ENCODE measurements at regions not wholly inside any gene's neighbourhood (a gene's known extent, or its start where the extent isn't known, plus 50 kb on each side); places are given as distances from the start of the nearest gene placed in this dataset.
A peak's percentile ranks its signal among the peaks of the same experiment; 100 is the strongest.

DNA sequence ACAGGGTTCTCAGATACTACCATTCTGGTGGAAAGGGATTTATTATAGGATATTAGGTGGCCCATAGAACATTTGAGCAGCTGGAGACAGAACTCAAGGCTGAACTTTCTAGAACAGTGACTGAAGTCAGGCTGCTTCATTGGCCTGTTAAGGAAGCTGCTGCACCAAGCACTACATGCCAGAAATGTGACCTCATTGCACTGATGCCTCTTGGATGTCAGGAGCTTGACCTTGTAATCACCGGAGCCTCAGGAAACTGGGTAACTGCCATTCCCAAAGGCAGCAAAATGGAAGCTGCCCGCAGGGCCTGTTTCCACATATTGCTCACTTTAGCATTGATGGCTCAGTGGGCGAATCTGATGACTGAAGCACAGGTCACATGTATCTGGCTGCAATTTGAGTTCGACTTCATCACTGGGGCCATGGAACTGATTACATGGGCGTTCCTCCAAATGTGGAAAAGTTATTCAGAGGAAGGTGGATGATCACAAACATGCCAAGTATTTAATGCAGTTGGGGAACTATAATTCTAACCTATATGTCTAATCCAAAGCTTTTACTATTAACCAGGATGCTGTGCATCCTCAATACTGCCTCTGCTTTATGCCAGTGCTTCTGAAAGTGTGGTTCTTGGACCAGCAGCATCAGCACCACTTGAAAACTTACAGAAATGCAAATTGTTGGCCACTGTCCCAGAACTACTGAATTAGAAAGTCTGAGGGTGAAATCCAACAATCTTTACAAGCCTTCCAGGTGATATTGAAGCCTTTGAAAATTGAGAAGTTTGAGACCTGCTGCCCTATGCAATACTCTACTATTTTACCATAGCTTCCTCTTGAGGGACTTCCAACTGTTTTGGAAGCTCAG, 337.2 kb upstream of the NAV3 start:
- Histone ChIP-seq H3K23me2 (ENCODE audit: insufficient read length, low read depth, low read length, poor library complexity, severe bottlenecking) (no peaks in the 10 kb centered on the region), H4K5ac (ENCODE audit: insufficient read length, low read depth, low read length) (no peak overlapping the region), H3K27me3 (ENCODE audit: insufficient read depth, low read length) (no peaks in the 10 kb centered on the region), H2AFZ (ENCODE audit: low read length) (no peak overlapping the region), H4K20me1 (ENCODE audit: control insufficient read depth, insufficient read depth, insufficient read length) (no peaks in the 10 kb centered on the region), H2BK120ac (ENCODE audit: low read depth, low read length, poor library complexity, severe bottlenecking) (no peak overlapping the region), H2BK12ac (ENCODE audit: insufficient read length, low read depth, low read length) (no peak overlapping the region), H3K79me1 (ENCODE audit: insufficient read depth, low read depth, low read length, poor library complexity, severe bottlenecking) (no peaks in the 10 kb centered on the region), H3K27ac (ENCODE audit: insufficient read length, low read depth, low read length) (no peak overlapping the region), H3K4me2 (ENCODE audit: insufficient read depth, insufficient read length, low read length) (no peak overlapping the region), H3K4me1 (ENCODE audit: insufficient read depth, low read length) (no peaks in the 10 kb centered on the region; the same call in 1 of the 2 replicates), H3K14ac (ENCODE audit: insufficient read depth, low read length) (no peak overlapping the region), H4K8ac (replicated peaks; ENCODE audit: insufficient read length, low read depth, low read length) (no peak overlapping the region), H2BK15ac (ENCODE audit: low read depth, low read length) (no peak overlapping the region), H4K91ac (ENCODE audit: insufficient read length, low read depth, low read length) (no peak overlapping the region), H3K4ac (ENCODE audit: low read depth, low read length) (no peak overlapping the region), H2BK20ac (ENCODE audit: low read depth, low read length, poor library complexity, severe bottlenecking) (no peak overlapping the region), H3K9me3 (ENCODE audit: control insufficient read depth, low read depth, low read length) (no peaks in the 10 kb centered on the region), H3K9ac (ENCODE audit: extremely low read depth, insufficient read length, low read length) (no peak overlapping the region), H3K56ac (ENCODE audit: insufficient read length, low read depth, low read length) (no peak overlapping the region), H2BK5ac (ENCODE audit: insufficient read length, low read length) (no peak overlapping the region), H2AK5ac (ENCODE audit: insufficient read length, low read length) (no peak overlapping the region), H3K23ac (ENCODE audit: insufficient read length, low read depth, low read length) (no peak overlapping the region), H3K79me2 (ENCODE audit: insufficient read depth, low read length) (no peaks in the 10 kb centered on the region), H3T11ph (ENCODE audit: low read length) (no peak overlapping the region), H3K18ac (ENCODE audit: insufficient read length, low read depth, low read length) (no peak overlapping the region)
- Mint-ChIP-seq H3K4me1 (peaks cover 19 to 25% of the 10 kb centered on the region in 2 experiments), H3K4me3 (no peak overlapping the region), H3K36me3 (ENCODE audit: insufficient read depth in 1 of 3, low read depth in 3 of 3) (peaks cover 2 to 15% (median 6%) of the 10 kb centered on the region in 3 experiments; a peak in 6 of 7 replicates), H3K27me3 (ENCODE audit: low read depth) (no peaks in the 10 kb centered on the region), H3K27ac (0 out of 7 replicates have a peak overlapping the region, but pooled peaks of 1 of the 3 experiments have one; percentile 65), H3K9me3 (peaks cover 7 to 9% of the 10 kb centered on the region in 2 experiments; a peak in 4 of 5 replicates)
- no peak for DNase-seq
- no peak for TF ChIP-seq CTCF (conservative IDR thresholded peaks at IDR 0.05)
- WGBS (ENCODE audit: extremely low coverage, insufficient read length, low lambda C conversion rate) = no CpG with 5 or more reads among the region's 5 CpGs
